DND-41 (cell line): ENCODE measurements at regions not wholly inside any gene's neighbourhood (a gene's known extent, or its start where the extent isn't known, plus 50 kb on each side); places are given as distances from the start of the nearest gene placed in this dataset.

Source experiments
- CTCF ChIP-seq: IDR thresholded peaks from 2 replicates; pipeline ENCODE4 v1.5.1; 2012; ENCODE audit warnings: borderline replicate concordance, low read length, moderate library complexity, mild to moderate bottlenecking; ENCODE audit not compliant: poor library complexity, severe bottlenecking; ENCODE audit errors: extremely low read depth
- EZH2 ChIP-seq: IDR thresholded peaks from 3 replicates; pipeline ENCODE4 v1.6.1; 2012; ENCODE audit warnings: borderline replicate concordance, low read depth, mild to moderate bottlenecking, moderate library complexity, low read length, inconsistent platforms; ENCODE audit not compliant: severe bottlenecking

GRCh38 chr17:13699261-13699660, 97.5 kb upstream of the HS3ST3A1 start:
- TF ChIP-seq CTCF (no peak), EZH2 (no peak)
